ENCODE measurements at regions not wholly inside any gene's neighbourhood (a gene's known extent, or its start where the extent isn't known, plus 50 kb on each side); places are given as distances from the start of the nearest gene placed in this dataset.
"Not testable (repeated sequence)": the region's sequence is repeated elsewhere in the genome, so short reads cannot be mapped to it uniquely, and the experiment has no call there.

GRCh38 chr11:97756571-97757335 lies 1264.0 kb upstream of the CNTN5 start:
- Mint-ChIP-seq H3K9me3 (no peaks in the 10 kb centered on the region), H3K27ac (no peak overlapping the region), H3K36me3 (ENCODE audit: low read depth) (no peaks in the 10 kb centered on the region), H3K27me3 (no peaks in the 10 kb centered on the region), H3K4me1 (no peaks in the 10 kb centered on the region), H3K4me3 (no peak overlapping the region)
- ChIA-PET CTCF (no interaction called here), POLR2A (no interaction called here)
- no peak for DNase-seq

- no peaks in the 10 kb centered on the region for H3K4me1 Mint-ChIP-seq
- H3K27ac Mint-ChIP-seq: no peak overlapping the region
- ChIA-PET POLR2A (no interaction called here), CTCF (no interaction called here)
- no peaks in the 10 kb centered on the region for H3K27me3 Mint-ChIP-seq
- no peaks in the 10 kb centered on the region for H3K9me3 Mint-ChIP-seq
- no peak overlapping the region for H3K4me3 Mint-ChIP-seq
- no peaks in the 10 kb centered on the region for H3K36me3 Mint-ChIP-seq (ENCODE audit: low read depth)
- no peak for DNase-seq
Measured at GRCh38 chr11:97761175-97761574, 1259.6 kb upstream of the CNTN5 start.

GRCh38 chr11:97764193-97764592 lies 1256.6 kb upstream of the CNTN5 start:
- H3K36me3 Mint-ChIP-seq (ENCODE audit: low read depth): no peaks in the 10 kb centered on the region
- CTCF ChIA-PET: no interaction called here
- POLR2A ChIA-PET: no interaction called here
- H3K27me3 Mint-ChIP-seq: no peaks in the 10 kb centered on the region
- H3K4me1 Mint-ChIP-seq: no peaks in the 10 kb centered on the region
- no peak overlapping the region for H3K4me3 Mint-ChIP-seq
- DNase-seq: no peak
- no peak overlapping the region for H3K27ac Mint-ChIP-seq
- H3K9me3 Mint-ChIP-seq: no peaks in the 10 kb centered on the region

GRCh38 chr11:97764605-97765004 lies 1256.1 kb upstream of the CNTN5 start:
- H3K4me3 Mint-ChIP-seq: no peak overlapping the region
- ChIA-PET CTCF (no interaction called here), POLR2A (no interaction called here)
- H3K4me1 Mint-ChIP-seq: no peaks in the 10 kb centered on the region
- no peak overlapping the region for H3K27ac Mint-ChIP-seq
- DNase-seq: no peak
- no peaks in the 10 kb centered on the region for H3K9me3 Mint-ChIP-seq
- no peaks in the 10 kb centered on the region for H3K27me3 Mint-ChIP-seq
- no peaks in the 10 kb centered on the region for H3K36me3 Mint-ChIP-seq (ENCODE audit: low read depth)

- peaks cover 10% of the 10 kb centered on the region for H3K9me3 Mint-ChIP-seq
- no peaks in the 10 kb centered on the region for H3K36me3 Mint-ChIP-seq (ENCODE audit: low read depth)
- no peak for DNase-seq
- no peaks in the 10 kb centered on the region for H3K27me3 Mint-ChIP-seq
- H3K4me3 Mint-ChIP-seq: no peak overlapping the region
- ChIA-PET CTCF (no interaction called here), POLR2A (no interaction called here)
- no peaks in the 10 kb centered on the region for H3K4me1 Mint-ChIP-seq
- no peak overlapping the region for H3K27ac Mint-ChIP-seq
Measured at GRCh38 chr11:97770570-97770969, 1250.2 kb upstream of the CNTN5 start.

GRCh38 chr11:97772705-97773104 lies 1248.0 kb upstream of the CNTN5 start:
- no peak for DNase-seq
- no peak overlapping the region for H3K4me3 Mint-ChIP-seq
- H3K36me3 Mint-ChIP-seq (ENCODE audit: low read depth): no peaks in the 10 kb centered on the region
- CTCF ChIA-PET: no interaction called here
- POLR2A ChIA-PET: no interaction called here
- H3K4me1 Mint-ChIP-seq: no peaks in the 10 kb centered on the region
- H3K27ac Mint-ChIP-seq: no peak overlapping the region
- no peaks in the 10 kb centered on the region for H3K27me3 Mint-ChIP-seq
- H3K9me3 Mint-ChIP-seq: peaks cover 19% of the 10 kb centered on the region

- H3K4me3 Mint-ChIP-seq; CTCF ChIA-PET; H3K4me1 Mint-ChIP-seq; H3K27me3 Mint-ChIP-seq; POLR2A ChIA-PET; H3K27ac Mint-ChIP-seq; H3K36me3 Mint-ChIP-seq (ENCODE audit: low read depth); DNase-seq: not testable (repeated sequence)
- H3K9me3 Mint-ChIP-seq: peaks cover 30% of the 10 kb centered on the region
Measured at GRCh38 chr11:97784388-97784787, 1236.4 kb upstream of the CNTN5 start.

- ChIA-PET POLR2A (no interaction called here), CTCF (no interaction called here)
- no peak for DNase-seq
- Mint-ChIP-seq H3K9me3 (peaks cover 27% of the 10 kb centered on the region), H3K27ac (no peak overlapping the region), H3K4me1 (no peaks in the 10 kb centered on the region), H3K36me3 (ENCODE audit: low read depth) (no peaks in the 10 kb centered on the region), H3K4me3 (no peak overlapping the region), H3K27me3 (no peaks in the 10 kb centered on the region)
Measured at GRCh38 chr11:97786961-97787360, 1233.8 kb upstream of the CNTN5 start.

- H3K27ac Mint-ChIP-seq: no peak overlapping the region
- POLR2A ChIA-PET: no interaction called here
- no peaks in the 10 kb centered on the region for H3K36me3 Mint-ChIP-seq (ENCODE audit: low read depth)
- H3K4me1 Mint-ChIP-seq: no peaks in the 10 kb centered on the region
- DNase-seq: no peak
- peaks cover 14% of the 10 kb centered on the region for H3K9me3 Mint-ChIP-seq
- CTCF ChIA-PET: no interaction called here
- no peaks in the 10 kb centered on the region for H3K27me3 Mint-ChIP-seq
- no peak overlapping the region for H3K4me3 Mint-ChIP-seq
Measured at GRCh38 chr11:97794876-97795275, 1225.9 kb upstream of the CNTN5 start.

- ChIA-PET POLR2A (no interaction called here), CTCF (no interaction called here)
- no peak overlapping the region for H3K27ac Mint-ChIP-seq
- H3K4me1 Mint-ChIP-seq: no peaks in the 10 kb centered on the region
- no peak for DNase-seq
- peaks cover 5% of the 10 kb centered on the region for H3K9me3 Mint-ChIP-seq
- H3K27me3 Mint-ChIP-seq: no peaks in the 10 kb centered on the region
- no peaks in the 10 kb centered on the region for H3K36me3 Mint-ChIP-seq (ENCODE audit: low read depth)
- no peak overlapping the region for H3K4me3 Mint-ChIP-seq
Measured at GRCh38 chr11:97800891-97801290, 1219.9 kb upstream of the CNTN5 start.

GRCh38 chr11:97814325-97814959 lies 1206.3 kb upstream of the CNTN5 start:
- ChIA-PET CTCF (no interaction called here), POLR2A (no interaction called here)
- H3K27ac Mint-ChIP-seq: no peak overlapping the region
- H3K9me3 Mint-ChIP-seq: peaks cover 12% of the 10 kb centered on the region
- no peak overlapping the region for H3K4me3 Mint-ChIP-seq
- H3K27me3 Mint-ChIP-seq: no peaks in the 10 kb centered on the region
- DNase-seq: no peak
- no peaks in the 10 kb centered on the region for H3K4me1 Mint-ChIP-seq
- H3K36me3 Mint-ChIP-seq (ENCODE audit: low read depth): no peaks in the 10 kb centered on the region

GRCh38 chr11:97815667-97816066 lies 1205.1 kb upstream of the CNTN5 start:
- Mint-ChIP-seq H3K4me3 (no peak overlapping the region), H3K9me3 (peaks cover 8% of the 10 kb centered on the region), H3K27me3 (no peaks in the 10 kb centered on the region), H3K4me1 (no peaks in the 10 kb centered on the region), H3K36me3 (ENCODE audit: low read depth) (no peaks in the 10 kb centered on the region), H3K27ac (no peak overlapping the region)
- POLR2A ChIA-PET: no interaction called here
- CTCF ChIA-PET: no interaction called here
- DNase-seq: no peak

GRCh38 chr11:97832451-97832850 lies 1188.3 kb upstream of the CNTN5 start:
- peaks cover 2% of the 10 kb centered on the region for H3K9me3 Mint-ChIP-seq
- no peaks in the 10 kb centered on the region for H3K4me1 Mint-ChIP-seq
- DNase-seq: no peak
- no peak overlapping the region for H3K27ac Mint-ChIP-seq
- no peaks in the 10 kb centered on the region for H3K36me3 Mint-ChIP-seq (ENCODE audit: low read depth)
- H3K27me3 Mint-ChIP-seq: no peaks in the 10 kb centered on the region
- ChIA-PET POLR2A (no interaction called here), CTCF (no interaction called here)
- H3K4me3 Mint-ChIP-seq: no peak overlapping the region

GRCh38 chr11:97833412-97833811 lies 1187.3 kb upstream of the CNTN5 start:
- DNase-seq: no peak
- H3K36me3 Mint-ChIP-seq (ENCODE audit: low read depth): no peaks in the 10 kb centered on the region
- H3K27me3 Mint-ChIP-seq: no peaks in the 10 kb centered on the region
- ChIA-PET POLR2A (no interaction called here), CTCF (no interaction called here)
- H3K27ac Mint-ChIP-seq: no peak overlapping the region
- peaks cover 2% of the 10 kb centered on the region for H3K9me3 Mint-ChIP-seq
- H3K4me1 Mint-ChIP-seq: no peaks in the 10 kb centered on the region
- H3K4me3 Mint-ChIP-seq: no peak overlapping the region

All from activated CD4-positive, alpha-beta T cell treated with anti-CD3 and anti-CD28 coated beads, Interleukin-2, amount 10 ng/mL, durations not matched to agents 7 days and 5 days (primary cell).